GM19240 (cell line): ENCODE measurements at regions not wholly inside any gene's neighbourhood (a gene's known extent, or its start where the extent isn't known, plus 50 kb on each side); places are given as distances from the start of the nearest gene placed in this dataset.

Source experiments
- DNase-seq: peaks from one replicate; pipeline ENCODE4 v3.0.0; 2011; ENCODE audit warnings: low spot score; ENCODE audit not compliant: insufficient read length

GRCh38 chr22:22039286-22040074 is 56.9 kb upstream of the TOP3B start:
- DNase-seq, result no peak

DNA sequence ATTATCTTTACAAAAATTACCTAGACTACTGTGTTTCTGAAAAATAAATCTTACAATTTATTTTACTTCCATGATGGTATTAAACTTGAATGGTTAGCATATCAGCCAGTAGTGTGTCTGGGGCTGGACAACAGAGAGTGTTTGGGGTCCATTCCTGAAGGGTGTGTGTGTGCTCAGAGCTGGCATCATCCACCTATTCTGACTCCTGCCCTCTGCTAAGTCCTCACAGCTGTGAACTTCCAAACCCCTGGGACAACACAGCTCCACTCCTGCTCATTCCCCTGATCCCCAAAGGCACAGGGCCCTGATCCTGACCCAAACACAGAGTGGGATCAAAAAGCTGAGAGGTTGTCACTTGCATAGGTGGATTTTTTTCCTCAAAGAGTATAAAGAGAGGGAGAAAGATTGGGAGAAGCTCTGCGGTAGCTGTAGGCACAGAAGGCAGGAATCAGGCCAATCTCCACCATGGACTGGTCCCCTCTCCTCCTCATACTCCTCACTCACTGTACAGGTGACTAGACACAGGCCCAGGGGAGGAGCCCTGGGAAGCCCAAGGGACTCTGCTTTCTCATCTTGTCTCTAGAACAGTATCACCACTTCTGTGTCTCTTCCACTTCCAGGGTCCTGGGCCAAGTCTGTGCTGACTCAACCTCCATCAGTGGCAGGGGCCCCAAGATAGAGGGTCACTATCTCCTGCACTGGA is 55.7 kb upstream of the TOP3B start:
- no peak for DNase-seq

DNA sequence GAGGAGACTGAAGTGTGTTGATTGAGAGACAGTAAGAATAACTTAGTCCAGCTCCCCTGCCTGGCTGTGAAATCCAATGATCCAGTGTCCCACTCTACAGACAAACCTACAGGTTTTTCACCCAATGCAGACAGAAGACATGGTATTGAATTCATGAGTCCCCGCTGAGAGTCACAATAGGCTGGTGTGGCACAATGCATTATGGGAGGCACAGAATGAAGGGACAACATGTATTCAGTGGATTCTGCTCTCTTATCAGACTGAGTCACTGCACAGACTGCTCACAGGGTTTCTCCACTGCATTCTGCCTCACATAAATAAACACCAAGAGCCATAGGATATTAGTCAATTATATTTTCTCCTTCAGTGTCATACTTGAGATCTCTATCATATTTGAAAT is 55.2 kb upstream of the TOP3B start:
- DNase-seq, result no peak

DNA sequence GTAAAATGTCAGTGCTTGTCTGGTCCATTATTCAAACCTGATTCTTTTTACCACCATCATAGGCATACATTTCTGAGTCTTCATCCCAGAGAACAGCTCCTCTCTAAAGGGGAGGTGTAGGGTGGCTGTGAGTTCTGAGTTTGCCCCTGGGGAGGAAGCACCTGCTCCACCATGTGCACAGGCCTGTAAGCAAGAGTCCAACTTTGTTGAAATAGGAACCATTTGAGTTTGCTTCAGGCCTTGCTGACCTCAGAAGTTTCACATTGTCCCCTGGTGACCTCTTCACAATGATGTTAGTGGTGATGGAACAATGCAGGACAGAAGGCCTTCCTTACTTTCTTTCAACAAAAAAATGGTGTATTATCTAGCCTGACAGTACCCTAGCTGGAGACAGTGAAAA is 54.6 kb upstream of the TOP3B start:
- no peak for DNase-seq

- DNase-seq, result no peak
Measured at GRCh38 chr22:22036588-22036987, 54.0 kb upstream of the TOP3B start.

DNA sequence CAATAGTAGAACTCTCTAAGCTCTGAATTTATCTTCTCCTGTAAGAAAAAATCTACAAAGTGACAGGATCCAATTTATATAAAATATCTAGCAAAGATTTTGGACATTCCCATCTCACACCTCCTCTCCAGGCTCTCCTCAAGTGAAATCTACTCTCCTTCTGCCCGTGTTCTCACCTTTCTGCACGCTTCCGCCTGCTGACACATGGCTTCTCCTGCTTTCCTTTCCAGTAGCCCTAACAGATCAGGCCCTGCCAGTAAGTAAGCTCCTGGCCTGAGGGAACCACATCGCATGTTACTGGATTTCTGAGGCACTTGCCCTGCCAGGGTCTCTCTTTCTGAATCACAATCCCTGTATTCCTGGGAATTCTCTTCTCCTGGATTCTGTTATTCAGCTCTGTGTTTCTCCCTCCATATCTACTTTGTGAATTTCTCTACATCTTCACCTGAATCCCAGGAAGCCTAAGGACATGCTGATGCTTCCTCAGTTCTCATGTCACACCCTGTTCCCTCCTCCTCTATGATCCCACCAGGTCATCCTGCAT is 53.3 kb upstream of the TOP3B start:
- DNase-seq, result no peak

DNA sequence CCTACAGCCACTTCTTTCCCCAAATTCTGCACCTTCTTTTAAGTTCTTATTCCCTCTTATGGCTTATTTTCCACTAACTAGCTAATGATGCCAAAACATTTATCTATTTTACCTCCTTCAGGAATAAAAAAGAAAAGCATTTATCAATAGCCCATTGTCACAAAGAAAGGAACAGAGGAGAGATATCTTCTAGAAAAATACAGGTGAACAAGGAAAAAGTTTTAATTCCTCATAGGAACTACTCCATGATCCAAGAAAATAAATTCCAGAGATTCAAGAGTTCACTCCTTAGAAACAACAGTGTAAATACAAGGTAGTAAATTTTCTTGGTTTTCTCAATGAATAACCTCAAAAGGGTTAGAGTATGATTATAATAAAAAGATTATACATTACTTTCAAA is 52.6 kb upstream of the TOP3B start:
- DNase-seq, result no peak

- no peak for DNase-seq
Measured at GRCh38 chr22:22034469-22035132, 52.0 kb upstream of the TOP3B start.

GRCh38 chr22:22033803-22034468 is 51.3 kb upstream of the TOP3B start:
- no peak for DNase-seq

- DNase-seq, result no peak
Measured at GRCh38 chr22:22032906-22033802, 50.6 kb upstream of the TOP3B start.

- DNase-seq, result no peak
Measured at GRCh38 chr22:22032099-22032905, 49.7 kb upstream of the TOP3B start.
